ENCODE measurements at regions not wholly inside any gene's neighbourhood (a gene's known extent, or its start where the extent isn't known, plus 50 kb on each side); places are given as distances from the start of the nearest gene placed in this dataset.

GRCh38 chr9:129382281-129383018 lies 204.4 kb upstream of the IER5L start:
- no peak for TF ChIP-seq RAD21 (IDR thresholded peaks at IDR 0.05)
- no peak for TF ChIP-seq JUND (IDR thresholded peaks at IDR 0.05)
- TF ChIP-seq, protein P1, sequence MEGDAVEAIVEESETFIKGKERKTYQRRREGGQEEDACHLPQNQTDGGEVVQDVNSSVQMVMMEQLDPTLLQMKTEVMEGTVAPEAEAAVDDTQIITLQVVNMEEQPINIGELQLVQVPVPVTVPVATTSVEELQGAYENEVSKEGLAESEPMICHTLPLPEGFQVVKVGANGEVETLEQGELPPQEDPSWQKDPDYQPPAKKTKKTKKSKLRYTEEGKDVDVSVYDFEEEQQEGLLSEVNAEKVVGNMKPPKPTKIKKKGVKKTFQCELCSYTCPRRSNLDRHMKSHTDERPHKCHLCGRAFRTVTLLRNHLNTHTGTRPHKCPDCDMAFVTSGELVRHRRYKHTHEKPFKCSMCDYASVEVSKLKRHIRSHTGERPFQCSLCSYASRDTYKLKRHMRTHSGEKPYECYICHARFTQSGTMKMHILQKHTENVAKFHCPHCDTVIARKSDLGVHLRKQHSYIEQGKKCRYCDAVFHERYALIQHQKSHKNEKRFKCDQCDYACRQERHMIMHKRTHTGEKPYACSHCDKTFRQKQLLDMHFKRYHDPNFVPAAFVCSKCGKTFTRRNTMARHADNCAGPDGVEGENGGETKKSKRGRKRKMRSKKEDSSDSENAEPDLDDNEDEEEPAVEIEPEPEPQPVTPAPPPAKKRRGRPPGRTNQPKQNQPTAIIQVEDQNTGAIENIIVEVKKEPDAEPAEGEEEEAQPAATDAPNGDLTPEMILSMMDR (IDR thresholded peaks at IDR 0.05; ENCODE audit: low read depth, low read length, missing input control) = no peak
- TF ChIP-seq MAX (IDR thresholded peaks at IDR 0.05) = no peak
- TF ChIP-seq TAF1 (conservative IDR thresholded peaks at IDR 0.05) = no peak
- TF ChIP-seq GABPA (IDR thresholded peaks at IDR 0.05 in 1 of 2, conservative IDR thresholded peaks at IDR 0.05 in 1 of 2) = no peak
- no peak for TF ChIP-seq YY1 (IDR thresholded peaks at IDR 0.05)
- TF ChIP-seq FOXA2 (IDR thresholded peaks at IDR 0.05) = no peak
- TF ChIP-seq SP1 (IDR thresholded peaks at IDR 0.05) = no peak
- no peak for TF ChIP-seq REST (IDR thresholded peaks at IDR 0.05)
- no peak for TF ChIP-seq ATF3 (IDR thresholded peaks at IDR 0.05)
- no peak for TF ChIP-seq FOXA1 (IDR thresholded peaks at IDR 0.05)
